ENCODE measurements at regions not wholly inside any gene's neighbourhood (a gene's known extent, or its start where the extent isn't known, plus 50 kb on each side); places are given as distances from the start of the nearest gene placed in this dataset.

DNA sequence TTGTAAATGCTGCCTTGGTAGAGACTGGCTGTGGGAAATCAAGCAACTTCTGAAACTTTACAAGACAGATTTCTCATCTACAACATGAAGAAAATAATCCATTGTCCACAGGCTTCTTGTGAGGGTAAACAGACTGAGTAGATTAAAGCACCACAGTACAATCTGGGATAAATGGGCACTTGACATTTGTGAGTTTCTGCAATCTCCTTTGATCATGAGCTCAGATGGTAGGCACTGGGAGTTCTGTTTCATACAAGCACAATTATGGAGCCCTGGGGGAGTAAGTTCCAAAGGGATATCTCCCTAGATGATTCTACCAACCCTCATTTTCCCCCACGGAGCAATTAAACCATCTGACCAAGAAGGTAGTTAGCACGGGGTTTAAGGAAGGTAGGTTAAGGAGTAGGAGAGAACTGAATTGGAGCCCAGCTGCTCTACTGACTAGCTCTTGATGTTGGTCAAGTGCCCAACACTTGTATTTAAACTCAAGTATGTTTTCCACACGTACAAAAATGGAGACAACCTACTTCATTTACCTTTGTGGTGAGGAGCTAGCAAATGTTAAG is 479.5 kb upstream of the TNC start:
- no peak for DNase-seq (ENCODE audit: extremely low read depth, low read depth)
- TF ChIP-seq, protein P1, sequence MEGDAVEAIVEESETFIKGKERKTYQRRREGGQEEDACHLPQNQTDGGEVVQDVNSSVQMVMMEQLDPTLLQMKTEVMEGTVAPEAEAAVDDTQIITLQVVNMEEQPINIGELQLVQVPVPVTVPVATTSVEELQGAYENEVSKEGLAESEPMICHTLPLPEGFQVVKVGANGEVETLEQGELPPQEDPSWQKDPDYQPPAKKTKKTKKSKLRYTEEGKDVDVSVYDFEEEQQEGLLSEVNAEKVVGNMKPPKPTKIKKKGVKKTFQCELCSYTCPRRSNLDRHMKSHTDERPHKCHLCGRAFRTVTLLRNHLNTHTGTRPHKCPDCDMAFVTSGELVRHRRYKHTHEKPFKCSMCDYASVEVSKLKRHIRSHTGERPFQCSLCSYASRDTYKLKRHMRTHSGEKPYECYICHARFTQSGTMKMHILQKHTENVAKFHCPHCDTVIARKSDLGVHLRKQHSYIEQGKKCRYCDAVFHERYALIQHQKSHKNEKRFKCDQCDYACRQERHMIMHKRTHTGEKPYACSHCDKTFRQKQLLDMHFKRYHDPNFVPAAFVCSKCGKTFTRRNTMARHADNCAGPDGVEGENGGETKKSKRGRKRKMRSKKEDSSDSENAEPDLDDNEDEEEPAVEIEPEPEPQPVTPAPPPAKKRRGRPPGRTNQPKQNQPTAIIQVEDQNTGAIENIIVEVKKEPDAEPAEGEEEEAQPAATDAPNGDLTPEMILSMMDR (IDR thresholded peaks at IDR 0.05; ENCODE audit: low read depth, low read length, missing control alignments): no peak
- peak overlapping the region; percentile 34 for H3K4me3 ChIP-seq (replicated peaks; ENCODE audit: low read depth, low read length)

DNA sequence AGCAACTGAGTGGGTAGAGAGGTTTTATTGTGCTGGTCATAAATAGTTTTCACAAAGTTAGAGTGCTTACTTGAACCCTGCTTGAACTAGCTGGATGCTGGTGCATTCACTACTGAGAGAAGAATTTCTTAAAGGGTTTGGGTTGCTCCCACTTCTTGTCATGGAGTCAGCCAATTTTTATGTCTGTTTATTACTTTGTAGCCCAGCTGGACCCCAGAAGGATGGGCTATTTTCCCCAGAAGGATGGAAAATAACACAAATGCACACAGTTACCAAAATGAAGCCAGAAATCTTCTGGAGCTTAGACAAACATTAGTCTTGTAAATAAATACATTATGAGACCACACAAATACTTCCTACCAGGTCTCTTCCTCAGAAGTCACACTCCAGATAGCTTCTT is 480.8 kb upstream of the TNC start:
- DNase-seq (ENCODE audit: extremely low read depth, low read depth): no peak
- TF ChIP-seq, protein P1 (IDR thresholded peaks at IDR 0.05; ENCODE audit: low read depth, low read length, missing control alignments): no peak
- no peak overlapping the region for H3K4me3 ChIP-seq (replicated peaks; ENCODE audit: low read depth, low read length)

DNA sequence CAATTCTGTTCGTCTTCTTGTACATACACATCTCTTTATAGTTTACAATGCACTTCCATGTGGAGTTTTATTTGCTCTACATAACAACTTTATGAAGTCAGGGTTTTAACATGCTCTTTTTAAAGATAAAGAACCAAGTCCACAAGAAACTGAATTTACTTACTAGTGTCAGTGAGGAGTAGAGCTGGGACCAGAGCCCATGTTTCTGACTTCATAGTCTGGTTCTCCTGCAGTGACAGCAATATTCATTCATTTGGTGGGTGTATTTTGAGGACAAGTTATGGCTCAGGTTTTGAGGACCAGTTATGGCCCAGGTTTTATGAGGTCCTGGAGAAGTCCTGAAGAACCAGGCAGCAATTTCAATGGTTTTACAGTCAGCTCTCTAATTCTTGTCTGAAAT is 481.9 kb upstream of the TNC start:
- DNase-seq (ENCODE audit: extremely low read depth, low read depth): no peak
- TF ChIP-seq, protein P1 (IDR thresholded peaks at IDR 0.05; ENCODE audit: low read depth, low read length, missing control alignments): no peak
- no peak overlapping the region for H3K4me3 ChIP-seq (replicated peaks; ENCODE audit: low read depth, low read length)

DNA sequence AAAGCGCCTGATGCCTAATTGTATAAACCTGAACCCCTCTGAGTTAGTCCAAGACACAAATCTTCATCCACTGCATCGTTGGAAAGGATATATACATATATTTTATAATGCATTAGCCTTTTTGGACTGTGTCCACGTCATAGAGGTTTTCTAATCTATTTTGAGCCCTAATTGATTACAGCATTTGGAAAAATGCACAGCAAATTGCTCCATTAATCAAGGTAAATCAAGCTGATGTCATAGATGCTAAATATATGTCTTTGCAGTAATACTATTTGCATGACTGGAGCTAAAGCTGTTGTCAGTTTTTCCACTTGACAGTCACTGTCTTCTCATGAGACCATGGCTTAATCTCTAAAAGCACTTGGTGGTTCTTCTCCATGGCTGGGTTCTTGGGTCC is 483.5 kb upstream of the TNC start:
- no peak overlapping the region for H3K4me3 ChIP-seq (replicated peaks; ENCODE audit: low read depth, low read length)
- DNase-seq (ENCODE audit: extremely low read depth, low read depth): no peak
- TF ChIP-seq, protein P1 (IDR thresholded peaks at IDR 0.05; ENCODE audit: low read depth, low read length, missing control alignments): no peak

DNA sequence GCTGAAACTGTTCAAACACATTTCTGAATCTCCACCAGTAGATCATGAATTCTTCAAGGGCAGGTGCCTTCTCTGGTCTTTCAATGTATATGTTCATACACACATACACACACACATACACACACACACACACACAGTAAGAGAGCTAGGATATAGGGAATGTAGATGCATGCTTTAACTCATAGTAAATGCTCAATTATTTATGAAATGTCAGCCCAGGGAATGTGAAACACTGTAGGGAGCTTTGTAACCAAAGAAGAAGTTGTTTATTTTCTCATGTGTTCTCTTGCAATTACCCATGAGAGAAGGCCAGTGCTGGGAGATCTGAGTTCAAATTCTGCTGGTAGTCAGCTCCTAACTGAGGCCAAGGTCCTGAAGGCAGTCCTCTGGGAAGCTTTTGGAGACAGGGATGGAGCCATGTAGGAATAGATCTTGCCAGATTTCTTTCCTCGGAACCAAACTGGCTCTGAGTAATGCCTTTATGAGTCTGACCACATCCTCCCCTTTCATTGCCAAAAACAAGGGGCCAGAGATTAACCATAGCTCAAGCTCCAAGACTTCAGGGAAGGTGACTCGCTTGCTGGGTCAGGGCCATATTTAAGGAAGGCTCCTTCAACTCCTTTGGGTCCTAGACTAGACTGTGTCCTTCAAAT is 487.0 kb upstream of the TNC start:
- DNase-seq (ENCODE audit: extremely low read depth, low read depth): peak; percentile 84
- TF ChIP-seq, protein P1 (IDR thresholded peaks at IDR 0.05; ENCODE audit: low read depth, low read length, missing control alignments): no peak
- no peak overlapping the region for H3K4me3 ChIP-seq (replicated peaks; ENCODE audit: low read depth, low read length)

DNA sequence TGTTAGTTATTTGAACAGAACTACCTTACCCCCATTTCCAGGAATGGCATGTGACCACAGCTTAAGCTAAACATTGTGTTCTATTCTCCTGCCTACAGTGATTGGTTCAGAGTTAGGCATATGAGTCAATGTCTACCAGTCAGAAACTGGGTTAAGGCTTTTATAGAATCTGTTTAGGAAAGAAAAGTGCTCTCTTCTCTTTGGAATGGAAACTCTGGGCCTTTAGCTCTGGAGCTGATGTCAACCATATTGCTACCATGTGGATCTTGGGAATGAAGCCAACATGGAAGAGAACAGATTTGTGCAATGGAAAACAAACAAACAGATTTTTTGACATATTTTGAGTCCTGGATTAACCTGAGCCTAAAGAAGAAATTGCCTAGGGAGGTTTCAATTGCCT is 488.9 kb upstream of the TNC start:
- no peak overlapping the region for H3K4me3 ChIP-seq (replicated peaks; ENCODE audit: low read depth, low read length)
- TF ChIP-seq, protein P1 (IDR thresholded peaks at IDR 0.05; ENCODE audit: low read depth, low read length, missing control alignments): no peak
- DNase-seq (ENCODE audit: extremely low read depth, low read depth): peak; percentile 81

All from HFF-Myc (cell line).